ENCODE measurements at regions not wholly inside any gene's neighbourhood (a gene's known extent, or its start where the extent isn't known, plus 50 kb on each side); places are given as distances from the start of the nearest gene placed in this dataset.
A peak's percentile ranks its signal among the peaks of the same experiment; 100 is the strongest.
"Not testable (repeated sequence)": the region's sequence is repeated elsewhere in the genome, so short reads cannot be mapped to it uniquely, and the experiment has no call there.

DNA sequence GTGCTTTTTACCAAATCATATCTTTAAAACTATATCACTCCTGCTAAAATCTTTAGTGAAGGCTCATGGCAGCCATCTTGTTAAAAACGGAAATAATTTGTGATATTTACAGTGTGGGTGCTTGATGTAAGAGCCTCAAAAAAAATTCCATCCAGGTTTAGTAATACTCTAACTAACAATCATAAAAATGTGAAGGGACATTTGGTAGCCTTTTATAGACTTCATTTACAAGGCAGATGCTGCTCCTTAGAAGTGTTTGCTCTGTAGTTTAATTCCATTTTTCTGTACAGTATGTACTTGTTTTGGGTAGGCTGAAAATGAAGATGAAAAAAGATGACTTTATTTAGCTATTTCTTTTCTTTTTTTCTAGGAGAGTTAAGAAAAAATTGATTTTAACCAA is 525.0 kb downstream of the ZEB2 start:
- Histone ChIP-seq H3K4me3 (ENCODE audit: low read length) (no peak overlapping the region), H3K36me3 (ENCODE audit: low read depth, low read length) (no peaks in the 10 kb centered on the region), H3K4me1 (ENCODE audit: insufficient read depth, low read length) (no peaks in the 10 kb centered on the region), H3K27me3 (ENCODE audit: low read length) (no peaks in the 10 kb centered on the region), H3K79me2 (ENCODE audit: low read length) (no peaks in the 10 kb centered on the region), H2AFZ (ENCODE audit: low read length) (0 out of 2 replicates have a peak overlapping the region, but pooled peaks have one; percentile 26), H3K9ac (ENCODE audit: low read length) (no peak overlapping the region), H3K4me2 (ENCODE audit: low read length) (no peak overlapping the region), H4K20me1 (ENCODE audit: low read length) (no peaks in the 10 kb centered on the region), H3K27ac (ENCODE audit: low read length) (no peak overlapping the region), H3K9me3 (ENCODE audit: low read length) (no peaks in the 10 kb centered on the region), H3F3A (ENCODE audit: low read length, unreplicated experiment) (no peaks in the 10 kb centered on the region), H3K9me2 (replicated peaks; ENCODE audit: low read length) (no peaks in the 10 kb centered on the region)
- DNase-seq (no peak), ATAC-seq (no peak)
- TF ChIP-seq EZH2 (IDR thresholded peaks at IDR 0.05; ENCODE audit: low read length, unreplicated experiment): no peak
- TF ChIP-seq, protein P1, sequence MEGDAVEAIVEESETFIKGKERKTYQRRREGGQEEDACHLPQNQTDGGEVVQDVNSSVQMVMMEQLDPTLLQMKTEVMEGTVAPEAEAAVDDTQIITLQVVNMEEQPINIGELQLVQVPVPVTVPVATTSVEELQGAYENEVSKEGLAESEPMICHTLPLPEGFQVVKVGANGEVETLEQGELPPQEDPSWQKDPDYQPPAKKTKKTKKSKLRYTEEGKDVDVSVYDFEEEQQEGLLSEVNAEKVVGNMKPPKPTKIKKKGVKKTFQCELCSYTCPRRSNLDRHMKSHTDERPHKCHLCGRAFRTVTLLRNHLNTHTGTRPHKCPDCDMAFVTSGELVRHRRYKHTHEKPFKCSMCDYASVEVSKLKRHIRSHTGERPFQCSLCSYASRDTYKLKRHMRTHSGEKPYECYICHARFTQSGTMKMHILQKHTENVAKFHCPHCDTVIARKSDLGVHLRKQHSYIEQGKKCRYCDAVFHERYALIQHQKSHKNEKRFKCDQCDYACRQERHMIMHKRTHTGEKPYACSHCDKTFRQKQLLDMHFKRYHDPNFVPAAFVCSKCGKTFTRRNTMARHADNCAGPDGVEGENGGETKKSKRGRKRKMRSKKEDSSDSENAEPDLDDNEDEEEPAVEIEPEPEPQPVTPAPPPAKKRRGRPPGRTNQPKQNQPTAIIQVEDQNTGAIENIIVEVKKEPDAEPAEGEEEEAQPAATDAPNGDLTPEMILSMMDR (conservative IDR thresholded peaks at IDR 0.05; ENCODE audit: low read depth, low read length): no peak
- TF ChIP-seq EZH2phosphoT487 (IDR thresholded peaks at IDR 0.05; ENCODE audit: borderline replicate concordance, low read length): no peak
- ChIA-PET CTCF (no interaction called here), POLR2A (ENCODE audit: unreplicated experiment) (no interaction called here)
- intact Hi-C loops (cut with micrococcal nuclease): no loop called here
- no TSS peak for BruUV-seq (replicated peaks)

DNA sequence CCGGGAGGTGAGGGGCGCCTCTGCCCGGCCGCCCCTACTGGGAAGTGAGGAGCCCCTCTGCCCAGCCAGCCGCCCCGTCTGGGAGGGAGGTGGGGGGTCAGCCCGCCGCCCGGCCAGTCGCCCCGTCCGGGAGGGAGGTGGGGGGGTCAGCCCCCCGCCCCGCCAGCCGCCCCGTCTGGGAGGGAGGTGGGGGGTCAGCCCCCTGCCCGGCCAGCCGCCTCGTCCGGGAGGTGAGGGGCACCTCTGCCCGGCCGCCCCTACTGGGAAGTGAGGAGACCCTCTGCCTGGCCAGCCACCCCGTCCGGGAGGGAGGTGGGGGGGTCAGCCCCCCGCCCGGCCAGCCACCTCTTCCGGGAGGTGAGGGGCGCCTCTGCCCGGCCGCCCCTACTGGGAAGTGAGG is 528.3 kb downstream of the ZEB2 start:
- H3K79me2 ChIP-seq (ENCODE audit: low read length); H2AFZ ChIP-seq (ENCODE audit: low read length); H3K9me3 ChIP-seq (ENCODE audit: low read length); intact Hi-C loops (cut with micrococcal nuclease); H3K4me3 ChIP-seq (ENCODE audit: low read length); ATAC-seq; H3K4me1 ChIP-seq (ENCODE audit: insufficient read depth, low read length); H4K20me1 ChIP-seq (ENCODE audit: low read length); CTCF ChIA-PET; BruUV-seq (replicated peaks); H3K27me3 ChIP-seq (ENCODE audit: low read length); H3K4me2 ChIP-seq (ENCODE audit: low read length); H3F3A ChIP-seq (ENCODE audit: low read length, unreplicated experiment); H3K9ac ChIP-seq (ENCODE audit: low read length); DNase-seq; H3K27ac ChIP-seq (ENCODE audit: low read length); H3K36me3 ChIP-seq (ENCODE audit: low read depth, low read length); H3K9me2 ChIP-seq (replicated peaks; ENCODE audit: low read length); POLR2A ChIA-PET (ENCODE audit: unreplicated experiment): not testable (repeated sequence)

DNA sequence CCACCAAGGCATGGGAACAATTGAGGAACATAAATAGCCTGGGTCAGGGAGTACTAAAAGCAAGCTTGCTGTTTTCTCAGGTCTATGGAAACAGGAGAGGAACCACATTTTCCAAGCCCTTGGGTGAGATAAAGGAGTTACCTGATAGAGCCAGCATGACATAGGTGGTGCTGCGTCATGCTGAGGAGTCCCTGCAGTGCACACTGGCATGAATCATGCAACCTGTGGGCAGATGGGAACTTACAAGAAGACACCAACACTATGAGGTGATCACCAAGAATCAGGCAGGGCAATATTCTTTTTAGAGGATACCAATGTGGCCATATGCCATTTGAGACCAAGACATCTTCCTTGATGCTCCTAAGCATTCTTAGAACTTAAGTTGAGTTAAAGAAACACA is 531.8 kb downstream of the ZEB2 start:
- H3K27me3 ChIP-seq (ENCODE audit: low read length): no peaks in the 10 kb centered on the region
- ATAC-seq: no peak
- no peaks in the 10 kb centered on the region for H3K9me2 ChIP-seq (replicated peaks; ENCODE audit: low read length)
- H2AFZ ChIP-seq (ENCODE audit: low read length): no peak overlapping the region
- no peaks in the 10 kb centered on the region for H3K4me1 ChIP-seq (ENCODE audit: insufficient read depth, low read length)
- no peak for TF ChIP-seq EZH2phosphoT487 (IDR thresholded peaks at IDR 0.05; ENCODE audit: borderline replicate concordance, low read length)
- no peak for TF ChIP-seq EZH2 (IDR thresholded peaks at IDR 0.05; ENCODE audit: low read length, unreplicated experiment)
- TF ChIP-seq, protein P1 (conservative IDR thresholded peaks at IDR 0.05; ENCODE audit: low read depth, low read length): no peak
- no peak overlapping the region for H3K27ac ChIP-seq (ENCODE audit: low read length)
- H3K4me2 ChIP-seq (ENCODE audit: low read length): no peak overlapping the region
- H3K4me3 ChIP-seq (ENCODE audit: low read length): no peak overlapping the region
- intact Hi-C loops (cut with micrococcal nuclease): no loop called here
- no peak overlapping the region for H3K9ac ChIP-seq (ENCODE audit: low read length)
- no peaks in the 10 kb centered on the region for H3K36me3 ChIP-seq (ENCODE audit: low read depth, low read length)
- H3K9me3 ChIP-seq (ENCODE audit: low read length): no peaks in the 10 kb centered on the region
- DNase-seq: no peak
- ChIA-PET POLR2A (ENCODE audit: unreplicated experiment) (no interaction called here), CTCF (no interaction called here)
- H3F3A ChIP-seq (ENCODE audit: low read length, unreplicated experiment): no peaks in the 10 kb centered on the region
- no peaks in the 10 kb centered on the region for H4K20me1 ChIP-seq (ENCODE audit: low read length)
- no peaks in the 10 kb centered on the region for H3K79me2 ChIP-seq (ENCODE audit: low read length)
- BruUV-seq (replicated peaks): no TSS peak

Measured in PC-3 (cell line).